GM18508 (cell line): ENCODE measurements at regions not wholly inside any gene's neighbourhood (a gene's known extent, or its start where the extent isn't known, plus 50 kb on each side); places are given as distances from the start of the nearest gene placed in this dataset.
A peak's percentile ranks its signal among the peaks of the same experiment; 100 is the strongest.

ENCODE experiments used
- ATAC-seq: cut with Tn5 transposase; IDR thresholded peaks from one replicate; pipeline ENCODE4 v1.9.1; 2021; ENCODE audit warnings: moderate number of reproducible peaks; ENCODE audit not compliant: insufficient read depth, unreplicated experiment

DNA sequence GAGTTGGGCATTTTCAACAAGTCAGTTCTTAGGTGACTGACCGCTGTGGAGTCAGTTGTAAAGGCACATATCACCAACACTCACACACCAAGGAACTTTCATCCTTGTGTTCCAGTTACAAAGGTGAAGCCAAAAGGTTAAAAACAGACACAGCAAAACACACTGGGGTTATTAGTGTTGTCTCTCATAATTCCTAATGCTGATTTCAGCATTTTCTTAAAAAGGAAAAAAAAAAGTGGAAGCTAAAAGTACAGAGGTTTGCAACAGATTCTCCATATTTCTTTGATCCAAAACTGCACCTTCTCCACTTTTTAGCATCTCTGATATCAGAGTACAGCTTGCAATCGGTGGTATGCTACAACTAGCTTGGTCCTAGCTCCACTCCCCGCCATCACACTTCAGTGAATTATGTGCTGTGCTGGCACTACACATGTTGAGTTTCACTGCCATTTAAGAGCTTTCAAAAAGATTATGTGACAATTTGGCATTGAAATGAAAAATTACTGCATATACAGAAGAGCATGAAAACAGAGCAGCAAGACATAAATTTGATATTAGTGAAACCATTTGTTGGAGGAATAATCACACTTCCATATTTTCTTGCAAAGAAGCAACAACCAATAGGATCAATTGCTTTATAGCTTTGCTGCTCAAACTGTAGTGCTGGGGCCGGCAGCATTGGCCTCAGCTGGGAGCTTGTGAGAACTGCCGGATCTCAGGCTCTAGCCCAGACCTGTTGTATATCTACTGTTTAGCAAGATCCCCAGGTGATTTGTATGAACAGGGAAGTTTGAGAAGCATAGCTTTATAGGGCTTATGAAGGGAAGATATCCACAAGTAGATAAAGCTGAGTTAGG is 62.3 kb upstream of the DAPL1 start:
- ATAC-seq: no peak

GRCh38 chr2:158733430-158733755 is 61.7 kb upstream of the DAPL1 start:
- no peak for ATAC-seq

DNA sequence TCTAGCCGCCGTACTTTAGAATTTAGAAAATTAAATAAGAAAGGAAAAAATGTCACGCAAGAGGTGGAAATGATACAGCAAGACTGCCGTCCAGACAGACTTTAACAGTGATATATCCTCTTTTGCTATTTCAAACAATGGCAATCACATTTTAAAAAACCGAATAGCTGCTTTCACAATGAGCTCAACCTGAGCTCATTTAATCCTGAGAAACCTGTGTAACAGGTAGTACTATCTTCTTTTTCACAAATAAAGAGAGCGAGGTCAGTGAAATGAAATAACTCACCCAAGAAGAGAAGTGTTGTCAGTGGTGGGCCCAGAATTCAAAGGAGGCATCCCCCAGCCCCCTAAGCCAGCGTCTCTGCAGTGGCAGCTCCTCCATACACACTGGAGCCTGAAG is 60.7 kb upstream of the DAPL1 start:
- ATAC-seq: no peak

DNA sequence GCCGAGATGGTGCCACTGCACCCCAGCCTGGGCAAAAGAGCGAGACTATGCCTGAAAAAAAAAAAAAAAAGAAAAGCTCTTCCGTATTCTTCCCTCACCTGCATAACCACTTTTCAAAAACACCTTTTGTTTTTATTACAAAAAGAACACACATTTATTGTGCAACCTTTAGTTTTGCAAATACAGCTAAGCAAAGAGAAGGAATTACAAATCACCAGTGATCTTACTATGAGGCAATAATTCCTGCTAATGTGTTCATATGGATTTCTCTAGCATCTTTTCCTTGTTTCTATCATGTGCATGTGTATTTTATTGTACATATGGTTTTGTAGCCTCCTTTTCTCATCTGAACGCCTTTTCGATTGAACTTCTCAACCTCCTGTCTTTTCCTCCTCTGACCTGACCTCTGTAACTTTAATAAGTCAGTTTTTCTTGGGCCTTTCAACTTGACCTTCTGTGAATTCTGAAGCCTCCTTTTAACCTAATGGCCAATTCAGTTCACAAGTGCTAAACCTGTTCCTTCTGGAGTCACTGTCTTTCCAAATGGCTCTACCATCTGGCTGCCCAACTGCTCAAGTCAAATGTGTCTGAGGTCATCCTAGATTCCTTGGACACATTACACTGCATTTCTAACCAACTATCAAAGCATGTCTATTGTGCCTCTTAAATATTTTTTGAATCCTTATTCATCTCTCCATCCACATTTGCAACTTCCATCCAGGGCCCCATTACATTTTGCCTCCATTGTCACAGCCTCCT is 59.1 kb upstream of the DAPL1 start:
- no peak for ATAC-seq

DNA sequence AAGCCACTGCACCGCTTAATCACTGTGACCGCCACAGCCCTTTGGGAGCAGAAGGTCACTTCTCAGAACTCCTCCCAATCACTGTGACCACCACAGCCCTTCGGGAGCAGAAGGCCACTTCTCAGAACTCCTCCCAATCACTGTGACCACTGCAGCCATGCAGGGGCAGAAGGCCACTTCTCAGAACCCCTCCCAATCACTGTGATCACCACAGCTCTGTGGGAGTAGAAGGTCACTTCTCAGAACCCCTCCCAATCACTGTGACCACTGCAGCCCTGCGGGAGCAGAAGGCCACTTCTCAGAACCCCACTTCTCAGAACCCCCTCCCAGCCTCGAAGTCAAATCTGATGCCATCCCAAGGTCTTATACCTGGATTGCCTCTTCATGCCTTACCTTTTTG is 56.8 kb upstream of the DAPL1 start:
- no peak for ATAC-seq

GRCh38 chr2:158740127-158740526 is 55.0 kb upstream of the DAPL1 start:
- no peak for ATAC-seq

DNA sequence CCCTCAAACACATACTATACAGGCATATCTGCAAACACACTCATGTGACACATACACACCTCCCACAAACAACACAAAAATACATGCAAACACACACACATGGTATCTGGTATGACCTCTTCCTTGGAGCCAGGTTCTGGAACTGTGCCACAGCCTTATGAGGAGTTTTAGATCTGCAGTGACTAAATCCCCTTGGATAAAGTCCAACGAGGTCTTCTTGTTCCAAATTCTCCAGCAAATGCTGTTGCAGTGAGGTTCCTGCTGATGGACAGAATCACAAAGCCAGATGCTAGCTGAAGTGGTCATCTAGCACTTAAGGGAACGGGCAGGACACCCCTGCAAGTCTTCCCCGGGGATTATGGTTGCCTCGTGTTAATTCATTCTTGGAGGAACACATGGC is 54.5 kb upstream of the DAPL1 start:
- no peak for ATAC-seq

DNA sequence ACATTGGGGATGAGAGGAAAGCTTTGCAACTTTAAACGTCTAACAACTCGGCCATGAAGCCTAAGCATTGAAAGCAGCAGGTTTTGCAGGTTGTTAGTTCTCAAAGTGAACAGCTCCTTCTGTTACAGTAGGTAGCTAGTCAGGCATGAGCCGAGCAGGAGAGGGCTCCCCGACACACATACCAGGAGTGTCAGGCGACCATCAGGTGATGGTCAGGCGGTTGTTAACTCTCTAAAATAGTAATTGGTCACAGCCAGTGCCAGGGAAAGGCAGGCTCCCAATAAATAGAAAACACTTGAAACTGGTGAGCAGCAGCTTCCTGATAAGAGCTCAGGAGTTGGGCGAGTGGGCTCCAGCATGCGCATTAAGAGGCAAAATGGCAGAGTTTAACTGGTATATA is 53.5 kb upstream of the DAPL1 start:
- ATAC-seq: no peak

- no peak for ATAC-seq
Measured at GRCh38 chr2:158742536-158742935, 52.6 kb upstream of the DAPL1 start.

- no peak for ATAC-seq
Measured at GRCh38 chr2:158743466-158743865, 51.7 kb upstream of the DAPL1 start.

- ATAC-seq: no peak
Measured at GRCh38 chr2:158743879-158744278, 51.2 kb upstream of the DAPL1 start.

GRCh38 chr2:158745067-158745865 is 49.9 kb upstream of the DAPL1 start:
- ATAC-seq: peak; percentile 70
